ENCODE measurements at regions not wholly inside any gene's neighbourhood (a gene's known extent, or its start where the extent isn't known, plus 50 kb on each side); places are given as distances from the start of the nearest gene placed in this dataset.
"Not testable (repeated sequence)": the region's sequence is repeated elsewhere in the genome, so short reads cannot be mapped to it uniquely, and the experiment has no call there.

GRCh38 chr21:36207577-36208320 lies 51.1 kb downstream of the DOP1B start:
- DNase-seq, result no peak

- DNase-seq, result no peak
These were observed 51.8 kb downstream of the DOP1B start for GRCh38 chr21:36208326-36209013.

- DNase-seq, result peak in 4 of 51 donors; percentile 3 to 33 (median 4)
These were observed 53.1 kb downstream of the DOP1B start for GRCh38 chr21:36209626-36210171.

- no peak for DNase-seq
These were observed 54.4 kb downstream of the DOP1B start for GRCh38 chr21:36210779-36211659.

GRCh38 chr21:36211660-36212512 lies 55.3 kb downstream of the DOP1B start:
- DNase-seq, result no peak

GRCh38 chr21:36212513-36212780 lies 55.8 kb downstream of the DOP1B start:
- no peak for DNase-seq

GRCh38 chr21:36214561-36214960 lies 57.9 kb downstream of the DOP1B start:
- no peak for DNase-seq

GRCh38 chr21:36217743-36218142 lies 61.1 kb downstream of the DOP1B start:
- no peak for DNase-seq

- DNase-seq, result no peak
These were observed 62.1 kb downstream of the DOP1B start for GRCh38 chr21:36218691-36219090.

GRCh38 chr21:36223451-36223850 lies 66.8 kb downstream of the DOP1B start:
- no peak for DNase-seq

- no peak for DNase-seq
These were observed 72.6 kb downstream of the DOP1B start for GRCh38 chr21:36229181-36229580.

- not testable (repeated sequence) for DNase-seq
These were observed 74.8 kb downstream of the DOP1B start for GRCh38 chr21:36231444-36231843.

- no peak for DNase-seq
These were observed 76.0 kb downstream of the DOP1B start for GRCh38 chr21:36232641-36233040.

- DNase-seq, result no peak
These were observed 78.5 kb downstream of the DOP1B start for GRCh38 chr21:36235058-36235582.

- no peak for DNase-seq
These were observed 79.6 kb downstream of the DOP1B start for GRCh38 chr21:36236052-36236730.

GRCh38 chr21:36237441-36237840 lies 80.8 kb downstream of the DOP1B start:
- DNase-seq, result no peak

GRCh38 chr21:36239585-36239984 lies 80.4 kb upstream of the MORC3 start:
- no peak for DNase-seq

GRCh38 chr21:36241717-36242116 lies 78.3 kb upstream of the MORC3 start:
- DNase-seq, result no peak

- no peak for DNase-seq
These were observed 74.9 kb upstream of the MORC3 start for GRCh38 chr21:36245115-36245514.

- no peak for DNase-seq
These were observed 74.3 kb upstream of the MORC3 start for GRCh38 chr21:36245649-36246048.
